Liver (tissue), 3 donors: ENCODE measurements at regions not wholly inside any gene's neighbourhood (a gene's known extent, or its start where the extent isn't known, plus 50 kb on each side); places are given as distances from the start of the nearest gene placed in this dataset.

ENCODE experiments used
- ATF3 ChIP-seq: IDR thresholded peaks from 2 replicates; pipeline ENCODE4 v1.6.1; 2016; ENCODE audit warnings: antibody characterized with exemption
- CTCF ChIP-seq: fragments of 150-350 bp; IDR thresholded peaks from 2 replicates; pipeline ENCODE4 v1.5.1; 2017; ENCODE audit warnings: improper control_type of control experiment, low read depth, low read length; ENCODE audit not compliant: missing input control
- EGR1 ChIP-seq, 2 donors: IDR thresholded peaks; 2 replicates each; pipeline ENCODE4 v1.6.1; 2016 to 2018; ENCODE audit warnings: antibody characterized with exemption in 2 of 2, low read depth in 2 of 2
- GABPA ChIP-seq, 2 donors: IDR thresholded peaks in 1 of 2; conservative IDR thresholded peaks in 1 of 2; 2 replicates each; pipeline ENCODE4 v1.6.1; 2016; ENCODE audit warnings: antibody characterized with exemption in 2 of 2, mild to moderate bottlenecking in 1 of 2, moderate library complexity in 1 of 2
- HNF4G ChIP-seq: IDR thresholded peaks from 2 replicates; pipeline ENCODE4 v1.6.1; 2016; ENCODE audit warnings: antibody characterized with exemption
- MAX ChIP-seq: IDR thresholded peaks from 2 replicates; pipeline ENCODE4 v1.6.1; 2016; ENCODE audit warnings: antibody characterized with exemption
- RAD21 ChIP-seq, 2 donors: IDR thresholded peaks; 2 replicates each; pipeline ENCODE4 v1.6.1; 2016; ENCODE audit warnings: antibody characterized with exemption in 2 of 2, mild to moderate bottlenecking in 2 of 2
- TAF1 ChIP-seq: conservative IDR thresholded peaks from 2 replicates; pipeline ENCODE4 v1.6.1; 2016; ENCODE audit warnings: antibody characterized with exemption, mild to moderate bottlenecking
- YY1 ChIP-seq: IDR thresholded peaks from 2 replicates; pipeline ENCODE4 v1.6.1; 2016; ENCODE audit warnings: antibody characterized with exemption, mild to moderate bottlenecking
- ZBTB33 ChIP-seq: IDR thresholded peaks from 2 replicates; pipeline ENCODE4 v1.6.1; 2016; ENCODE audit warnings: antibody characterized with exemption
- donor health status: healthy.
- donor health status: healthy.

GRCh38 chr7:134029-134428 is 58.3 kb upstream of the FAM20C start:
- TF ChIP-seq YY1 = no peak
- TF ChIP-seq HNF4G = no peak
- TF ChIP-seq MAX = no peak
- TF ChIP-seq ZBTB33 = no peak
- TF ChIP-seq CTCF = no peak
- no peak for TF ChIP-seq ATF3
- no peak for TF ChIP-seq GABPA (IDR thresholded peaks at IDR 0.05 in 1 of 2, conservative IDR thresholded peaks at IDR 0.05 in 1 of 2)
- no peak for TF ChIP-seq RAD21 (IDR thresholded peaks at IDR 0.05)
- no peak for TF ChIP-seq EGR1 (IDR thresholded peaks at IDR 0.05; ENCODE audit: low read depth in 2 of 2)
- no peak for TF ChIP-seq TAF1
